Esophagus squamous epithelium (tissue), 5 donors: ENCODE measurements at regions not wholly inside any gene's neighbourhood (a gene's known extent, or its start where the extent isn't known, plus 50 kb on each side); places are given as distances from the start of the nearest gene placed in this dataset.

ENCODE experiments used
- DNase-seq: peaks from one replicate; lab custom pipeline; 2025; lab: John Stamatoyannopoulos, UW
- H3K27ac ChIP-seq, 4 donors: fragments of 200-600 bp; sonication (generic); one replicate each; pipeline ENCODE4 v1.5.1; 2016 to 2019; ENCODE audit warnings: mild to moderate bottlenecking in 1 of 4
- H3K27me3 ChIP-seq, 4 donors: fragments of 200-600 bp; sonication (generic); 1 replicate in 3 of 4; 2 replicates in 1 of 4; pipeline versions ENCODE4 v1.5.1 to v1.6.0; 2017 to 2021; ENCODE audit warnings: antibody characterized with exemption in 1 of 4
- H3K36me3 ChIP-seq, 3 donors: fragments of 200-600 bp; sonication (generic); one replicate each; pipeline ENCODE4 v1.5.1; 2016 to 2019
- H3K4me1 ChIP-seq, 3 donors: fragments of 200-600 bp; sonication (generic); one replicate each; pipeline ENCODE4 v1.5.1; 2017 to 2019
- H3K4me3 ChIP-seq, 4 donors: fragments of 200-600 bp; sonication (generic); 1 replicate in 3 of 4; 2 replicates in 1 of 4; pipeline ENCODE4 v1.5.1; 2016 to 2019; ENCODE audit warnings: mild to moderate bottlenecking in 2 of 4, moderate library complexity in 1 of 4
- H3K9me3 ChIP-seq, 3 donors: fragments of 200-600 bp; sonication (generic); one replicate each; pipeline ENCODE4 v1.5.1; 2016 to 2019
- POLR2A ChIP-seq, 4 donors: fragments of 450-650 bp; IDR thresholded peaks; one replicate each; pipeline ENCODE4 v1.6.1; 2017; ENCODE audit warnings: antibody characterized with exemption in 4 of 4, mild to moderate bottlenecking in 4 of 4, moderate library complexity in 3 of 4
- WGBS, 2 donors: methylation state at CpG; one replicate each; pipeline ENCODE4 v1.1.5; 2018; 5-methylcytosine and 5-hydroxymethylcytosine counted together
- intact Hi-C: fragments of 100-400 bp; cut with DNase I; formaldehyde crosslinking; loops from one replicate; pipeline ENCODE4 v1.15.0; 2022
- TF ChIP-seq, protein P1 (sequence below), 6 experiments: fragments of 450-650 bp in 4 of 6; fragments of 200-600 bp in 2 of 6; sonication (generic) in 2 of 6; IDR thresholded peaks; one replicate each; pipeline ENCODE4 v1.5.1; 2016 to 2019; ENCODE audit warnings: antibody characterized with exemption in 6 of 6, mild to moderate bottlenecking in 4 of 6, moderate library complexity in 4 of 6
- donor health status: DM: yes; HTN: yes; CAD: no.

DNA sequence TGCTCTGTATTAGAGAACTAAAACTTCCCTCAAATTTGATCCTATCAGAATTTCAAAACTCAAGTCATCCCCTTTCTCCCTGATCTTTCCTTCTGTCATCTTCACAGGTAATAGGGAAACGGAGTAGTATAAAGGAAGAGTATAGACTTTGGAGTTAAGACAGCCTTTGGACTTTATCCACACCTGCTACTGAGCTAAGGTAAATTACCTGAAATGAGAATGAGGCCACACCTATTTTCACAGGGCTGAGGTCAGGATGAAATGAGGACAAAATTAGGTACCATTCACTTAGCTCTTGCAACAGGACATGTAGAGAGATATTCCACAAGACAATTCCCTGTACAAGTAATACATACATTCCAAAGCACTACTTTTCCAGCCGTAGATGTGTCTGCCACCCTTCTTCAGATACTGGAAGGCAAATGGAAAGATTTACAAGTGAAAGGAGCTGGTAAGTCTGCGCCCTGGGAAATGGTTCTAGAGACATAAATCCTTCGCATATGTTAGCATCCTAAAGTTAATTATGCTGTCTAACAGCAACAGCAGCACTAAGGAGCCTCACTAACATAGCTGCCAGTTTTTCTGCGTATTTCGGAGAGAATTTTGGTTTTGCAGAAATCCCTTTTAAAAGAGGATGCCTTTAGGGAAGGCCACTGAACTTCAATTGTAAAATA lies 461.8 kb downstream of the SHQ1 start:
- Histone ChIP-seq H3K4me1 (peaks cover 0 to 72% (median 9%) of the 10 kb centered on the region in 3 donors), H3K27ac (no peak overlapping the region), H3K27me3 (no peaks in the 10 kb centered on the region), H3K36me3 (no peaks in the 10 kb centered on the region), H3K4me3 (no peak overlapping the region), H3K9me3 (no peaks in the 10 kb centered on the region)
- 91 to 94% methylated on average over 6 of the region's 6 CpGs for WGBS, 2 donors
- intact Hi-C loops, result no loop called here
- TF ChIP-seq, protein P1, sequence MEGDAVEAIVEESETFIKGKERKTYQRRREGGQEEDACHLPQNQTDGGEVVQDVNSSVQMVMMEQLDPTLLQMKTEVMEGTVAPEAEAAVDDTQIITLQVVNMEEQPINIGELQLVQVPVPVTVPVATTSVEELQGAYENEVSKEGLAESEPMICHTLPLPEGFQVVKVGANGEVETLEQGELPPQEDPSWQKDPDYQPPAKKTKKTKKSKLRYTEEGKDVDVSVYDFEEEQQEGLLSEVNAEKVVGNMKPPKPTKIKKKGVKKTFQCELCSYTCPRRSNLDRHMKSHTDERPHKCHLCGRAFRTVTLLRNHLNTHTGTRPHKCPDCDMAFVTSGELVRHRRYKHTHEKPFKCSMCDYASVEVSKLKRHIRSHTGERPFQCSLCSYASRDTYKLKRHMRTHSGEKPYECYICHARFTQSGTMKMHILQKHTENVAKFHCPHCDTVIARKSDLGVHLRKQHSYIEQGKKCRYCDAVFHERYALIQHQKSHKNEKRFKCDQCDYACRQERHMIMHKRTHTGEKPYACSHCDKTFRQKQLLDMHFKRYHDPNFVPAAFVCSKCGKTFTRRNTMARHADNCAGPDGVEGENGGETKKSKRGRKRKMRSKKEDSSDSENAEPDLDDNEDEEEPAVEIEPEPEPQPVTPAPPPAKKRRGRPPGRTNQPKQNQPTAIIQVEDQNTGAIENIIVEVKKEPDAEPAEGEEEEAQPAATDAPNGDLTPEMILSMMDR (IDR thresholded peaks at IDR 0.05), result no peak
- no peak for TF ChIP-seq POLR2A (IDR thresholded peaks at IDR 0.05)
- DNase-seq, result no peak

DNA sequence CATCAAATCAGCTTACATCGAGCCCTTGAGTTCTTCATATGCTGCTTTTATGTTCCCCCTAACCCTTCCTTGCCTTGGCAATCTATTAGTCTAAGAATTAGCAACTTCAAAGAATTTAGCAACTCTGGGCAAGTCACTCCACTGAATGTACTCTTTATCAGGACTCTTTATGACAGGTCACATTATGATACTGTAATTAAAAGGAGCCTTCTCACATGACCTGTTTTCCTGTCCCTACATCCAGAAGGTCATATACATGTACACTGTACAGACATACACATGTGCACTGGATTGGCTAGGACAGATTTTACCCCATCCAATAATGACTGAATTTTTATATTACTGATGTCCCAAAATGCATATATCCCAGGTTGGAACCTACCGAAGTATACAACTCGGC lies 463.1 kb downstream of the SHQ1 start:
- 86 to 96% methylated on average over 3 of the region's 3 CpGs for WGBS, 2 donors
- DNase-seq, result no peak
- Histone ChIP-seq H3K36me3 (no peaks in the 10 kb centered on the region), H3K27me3 (no peaks in the 10 kb centered on the region), H3K4me3 (no peak overlapping the region), H3K4me1 (peaks cover 11 to 79% (median 15%) of the 10 kb centered on the region in 3 donors), H3K27ac (no peak overlapping the region), H3K9me3 (no peaks in the 10 kb centered on the region)
- TF ChIP-seq, protein P1 (IDR thresholded peaks at IDR 0.05), result no peak
- no peak for TF ChIP-seq POLR2A (IDR thresholded peaks at IDR 0.05)
- intact Hi-C loops, result no loop called here

DNA sequence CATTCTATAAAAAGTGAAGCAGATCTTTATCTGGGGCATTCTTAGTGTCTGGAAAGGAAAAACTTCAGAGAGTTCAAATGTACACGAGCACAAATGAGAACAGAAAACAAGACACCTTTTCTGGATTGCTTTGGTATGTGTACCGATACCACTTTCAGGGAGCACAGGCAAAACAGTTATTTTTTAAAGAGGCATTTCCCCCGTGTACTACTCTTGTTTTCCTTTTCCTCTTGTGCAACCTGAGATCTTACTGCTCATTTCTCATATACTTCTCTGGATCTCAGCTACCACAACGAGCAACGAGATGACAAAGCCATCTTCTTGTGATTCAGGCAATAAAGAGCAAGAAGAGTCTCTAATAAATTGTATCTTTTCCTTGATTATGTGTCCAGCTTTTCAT lies 463.6 kb downstream of the SHQ1 start:
- Histone ChIP-seq H3K36me3 (no peaks in the 10 kb centered on the region), H3K9me3 (no peaks in the 10 kb centered on the region), H3K27ac (no peak overlapping the region), H3K27me3 (no peaks in the 10 kb centered on the region), H3K4me3 (no peak overlapping the region), H3K4me1 (peaks cover 12 to 82% (median 16%) of the 10 kb centered on the region in 3 donors)
- 57 to 72% methylated on average over 5 of the region's 5 CpGs for WGBS, 2 donors
- no peak for TF ChIP-seq POLR2A (IDR thresholded peaks at IDR 0.05)
- TF ChIP-seq, protein P1 (IDR thresholded peaks at IDR 0.05), result no peak
- no peak for DNase-seq
- intact Hi-C loops, result no loop called here

DNA sequence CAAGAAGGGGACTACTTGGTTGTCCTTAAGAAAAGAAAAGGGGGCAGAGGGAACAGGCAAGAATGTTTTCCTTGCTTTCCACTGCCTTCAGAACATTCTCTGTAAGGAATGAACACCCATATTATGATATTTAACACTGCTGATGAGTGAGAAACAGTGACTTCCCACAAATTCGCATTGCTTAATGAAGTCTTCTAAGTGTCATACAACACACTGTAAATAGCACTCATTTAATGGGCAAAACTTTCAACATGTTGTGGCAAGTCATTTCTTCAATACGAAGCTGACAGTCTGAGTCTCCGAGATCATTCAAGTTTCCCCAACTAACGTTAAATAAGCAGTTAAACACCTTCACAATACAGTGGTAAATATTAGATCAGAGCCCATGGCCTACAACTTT lies 464.4 kb downstream of the SHQ1 start:
- intact Hi-C loops, result no loop called here
- WGBS, 2 donors, result 31 to 54% methylated on average over 4 of the region's 4 CpGs
- DNase-seq, result no peak
- peaks cover 12 to 84% (median 16%) of the 10 kb centered on the region in 3 donors for H3K4me1 ChIP-seq
- H3K27me3 ChIP-seq, result no peaks in the 10 kb centered on the region
- no peak overlapping the region for H3K27ac ChIP-seq
- no peak for TF ChIP-seq POLR2A (IDR thresholded peaks at IDR 0.05)
- TF ChIP-seq, protein P1 (IDR thresholded peaks at IDR 0.05), result no peak
- no peak overlapping the region for H3K4me3 ChIP-seq
- H3K9me3 ChIP-seq, result no peaks in the 10 kb centered on the region
- H3K36me3 ChIP-seq, result peaks cover 0 to 3% (median 0%) of the 10 kb centered on the region in 3 donors

DNA sequence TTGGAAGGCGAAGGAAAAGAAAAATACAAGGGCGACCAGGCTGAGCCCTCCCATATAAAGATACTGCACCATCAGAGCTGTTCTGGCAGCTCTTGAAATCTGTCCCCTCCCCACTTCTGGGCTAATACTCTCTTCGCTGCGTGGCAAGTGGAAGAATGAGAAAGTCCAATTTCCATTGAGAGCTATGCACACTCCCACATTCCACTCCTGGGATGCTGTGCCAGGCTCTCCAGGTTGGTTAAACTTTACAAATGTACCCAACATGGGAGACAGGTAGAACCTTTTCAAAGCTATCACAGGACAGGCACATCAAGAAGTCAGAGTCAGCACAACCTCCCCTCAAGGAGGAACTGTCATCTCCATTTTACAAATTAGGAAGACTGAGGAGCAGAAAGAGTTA lies 465.0 kb downstream of the SHQ1 start:
- Histone ChIP-seq H3K9me3 (no peaks in the 10 kb centered on the region), H3K27ac (no peak overlapping the region), H3K27me3 (no peaks in the 10 kb centered on the region), H3K4me3 (no peak overlapping the region), H3K36me3 (peaks cover 0 to 10% (median 1%) of the 10 kb centered on the region in 3 donors), H3K4me1 (peaks cover 12 to 78% (median 16%) of the 10 kb centered on the region in 3 donors)
- WGBS, 2 donors, result 91 to 94% methylated on average over 4 of the region's 4 CpGs
- TF ChIP-seq, protein P1 (IDR thresholded peaks at IDR 0.05), result no peak
- no peak for TF ChIP-seq POLR2A (IDR thresholded peaks at IDR 0.05)
- intact Hi-C loops, result no loop called here
- DNase-seq, result no peak
